GM23248 (cell line): ENCODE measurements at regions not wholly inside any gene's neighbourhood (a gene's known extent, or its start where the extent isn't known, plus 50 kb on each side); places are given as distances from the start of the nearest gene placed in this dataset.

Experiments
- DNase-seq: peaks from one replicate; pipeline ENCODE4 v3.0.0-alpha.2; 2015
- H2AFZ ChIP-seq: fragments of 200-600 bp; sonication (generic); 2 replicates; pipeline ENCODE4 v1.6.1; 2016; ENCODE audit warnings: antibody characterized with exemption
- H3F3A ChIP-seq: fragments of 200-600 bp; sonication (generic); 2 replicates; pipeline ENCODE4 v1.6.1; 2016; ENCODE audit warnings: mild to moderate bottlenecking, antibody characterized with exemption, mixed run types; ENCODE audit not compliant: insufficient read depth
- H3K27ac ChIP-seq: fragments of 200-600 bp; sonication (generic); 2 replicates; pipeline ENCODE4 v1.5.1; 2016; ENCODE audit warnings: mild to moderate bottlenecking
- H3K27me3 ChIP-seq: fragments of 200-600 bp; sonication (generic); replicated peaks from 2 replicates; pipeline ENCODE4 v1.6.1; 2016; ENCODE audit warnings: mild to moderate bottlenecking; ENCODE audit not compliant: insufficient read depth
- H3K36me3 ChIP-seq: fragments of 200-600 bp; sonication (generic); 2 replicates; pipeline ENCODE4 v1.6.1; 2016; ENCODE audit warnings: low read depth, mild to moderate bottlenecking
- H3K4me1 ChIP-seq: fragments of 200-600 bp; sonication (generic); 2 replicates; pipeline ENCODE4 v1.6.1; 2016; ENCODE audit warnings: mild to moderate bottlenecking; ENCODE audit not compliant: insufficient read depth
- H3K4me2 ChIP-seq: fragments of 200-600 bp; sonication (generic); one replicate; pipeline ENCODE4 v1.6.1; 2016; ENCODE audit warnings: mild to moderate bottlenecking; ENCODE audit not compliant: unreplicated experiment
- H3K4me3 ChIP-seq: fragments of 200-600 bp; sonication (generic); 2 replicates; pipeline ENCODE4 v1.5.1; 2016; ENCODE audit warnings: mild to moderate bottlenecking
- H3K79me2 ChIP-seq: fragments of 200-600 bp; sonication (generic); 2 replicates; pipeline ENCODE4 v1.6.1; 2016; ENCODE audit warnings: mild to moderate bottlenecking; ENCODE audit not compliant: insufficient read depth
- H3K9ac ChIP-seq: fragments of 200-600 bp; sonication (generic); 2 replicates; pipeline ENCODE4 v1.6.1; 2016; ENCODE audit warnings: mild to moderate bottlenecking
- H3K9me2 ChIP-seq: fragments of 200-600 bp; sonication (generic); 2 replicates; pipeline ENCODE4 v1.6.1; 2016; ENCODE audit warnings: mixed run types, mild to moderate bottlenecking, moderate library complexity; ENCODE audit not compliant: insufficient read depth
- H3K9me3 ChIP-seq: fragments of 200-600 bp; sonication (generic); one replicate; pipeline ENCODE4 v1.6.1; 2017; ENCODE audit warnings: low read depth
- H4K20me1 ChIP-seq: fragments of 200-600 bp; sonication (generic); 2 replicates; pipeline ENCODE4 v1.6.0; 2016; ENCODE audit not compliant: insufficient read depth
- EZH2 ChIP-seq: fragments of 200-600 bp; sonication (generic); IDR thresholded peaks from 2 replicates; pipeline ENCODE4 v1.6.1; 2018; ENCODE audit warnings: antibody characterized with exemption, mild to moderate bottlenecking; ENCODE audit not compliant: insufficient read depth, poor library complexity, severe bottlenecking
- EZH2phosphoT487 ChIP-seq: fragments of 200-600 bp; sonication (generic); IDR thresholded peaks from 2 replicates; pipeline ENCODE4 v1.6.1; 2018; ENCODE audit warnings: antibody characterized with exemption, moderate library complexity, mild to moderate bottlenecking, low read depth; ENCODE audit not compliant: insufficient read depth
- WGBS, 2 experiments: methylation state at CpG; one replicate each; pipeline ENCODE4 v1.1.6; 2015 to 2017; ENCODE audit warnings: low lambda C conversion rate in 2 of 2, low coverage in 1 of 2; ENCODE audit errors: missing lambda C conversion rate in 2 of 2; 5-methylcytosine and 5-hydroxymethylcytosine counted together
- in situ Hi-C: fragments of 300-500 bp; cut with MboI; formaldehyde crosslinking; loops from 2 replicates; pipeline ENCODE4 v1.15.0; 2020

DNA sequence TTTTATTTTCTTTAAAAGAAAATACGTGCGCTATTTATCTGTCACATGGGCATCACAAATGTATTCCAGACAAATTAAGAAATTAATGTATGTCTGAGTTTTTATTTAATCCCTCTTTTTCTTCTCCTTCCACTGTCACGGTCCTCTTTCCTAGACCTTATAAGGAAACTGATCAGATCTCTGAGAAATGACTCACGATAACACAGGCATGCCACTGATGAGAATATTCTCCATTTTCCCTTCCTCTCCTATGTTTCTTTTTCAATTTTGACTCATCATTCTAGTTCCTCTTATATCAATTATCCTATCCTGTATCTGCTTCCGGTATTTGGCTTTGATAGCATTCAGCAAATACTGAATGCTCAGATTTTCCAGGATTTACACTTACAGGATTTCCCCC is 121.8 kb downstream of the DSC3 start:
- TF ChIP-seq EZH2 (no peak), EZH2phosphoT487 (no peak)

DNA sequence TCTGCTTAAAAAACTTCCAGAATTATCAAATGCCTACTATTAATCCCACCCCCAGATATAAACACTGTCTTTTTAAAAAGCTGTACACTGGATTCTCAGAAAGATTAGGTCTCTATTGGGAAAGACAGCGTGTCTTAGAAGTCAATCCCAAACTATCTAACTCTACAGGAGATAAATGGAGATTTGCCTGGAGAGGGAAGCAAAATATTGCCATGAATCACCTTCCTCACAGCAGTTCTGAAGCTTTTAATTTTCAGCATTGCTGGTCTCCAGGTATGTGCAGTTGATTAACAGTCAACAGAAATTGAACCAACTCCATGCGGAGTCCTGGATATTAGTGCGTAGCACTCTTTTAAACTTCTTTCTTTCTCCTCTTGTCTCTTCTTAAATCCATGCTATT is 122.2 kb downstream of the DSC3 start:
- WGBS, 2 experiments: 30 to 37% methylated on average over 3 of the region's 3 CpGs
- H2AFZ ChIP-seq: no peak overlapping the region
- H3K79me2 ChIP-seq: no peaks in the 10 kb centered on the region
- no peak for TF ChIP-seq EZH2phosphoT487
- no peak for TF ChIP-seq EZH2
- H3K4me1 ChIP-seq: no peaks in the 10 kb centered on the region
- DNase-seq: no peak
- no peaks in the 10 kb centered on the region for H3K27me3 ChIP-seq
- no peaks in the 10 kb centered on the region for H3K9me3 ChIP-seq
- H3K36me3 ChIP-seq: no peaks in the 10 kb centered on the region
- no peak overlapping the region for H3K27ac ChIP-seq
- in situ Hi-C loops: no loop called here
- H3K4me3 ChIP-seq: no peak overlapping the region
- no peak overlapping the region for H3K4me2 ChIP-seq
- no peaks in the 10 kb centered on the region for H4K20me1 ChIP-seq
- no peak overlapping the region for H3K9ac ChIP-seq
- no peaks in the 10 kb centered on the region for H3F3A ChIP-seq
- H3K9me2 ChIP-seq: no peaks in the 10 kb centered on the region

More for the DNA sequence above, 121.8 kb downstream of the DSC3 start:
- H2AFZ ChIP-seq: no peak overlapping the region
- no peak overlapping the region for H3K4me3 ChIP-seq
- H3K4me2 ChIP-seq: no peak overlapping the region
- no peaks in the 10 kb centered on the region for H3K9me2 ChIP-seq
- in situ Hi-C loops: no loop called here
- no peaks in the 10 kb centered on the region for H3K9me3 ChIP-seq
- H3F3A ChIP-seq: no peaks in the 10 kb centered on the region
- no peak overlapping the region for H3K27ac ChIP-seq
- H3K36me3 ChIP-seq: no peaks in the 10 kb centered on the region
- H3K4me1 ChIP-seq: no peaks in the 10 kb centered on the region
- H3K9ac ChIP-seq: no peak overlapping the region
- H3K79me2 ChIP-seq: no peaks in the 10 kb centered on the region
- no peaks in the 10 kb centered on the region for H3K27me3 ChIP-seq
- DNase-seq: no peak
- 40 to 43% methylated on average over 5 of the region's 5 CpGs for WGBS, 2 experiments
- no peaks in the 10 kb centered on the region for H4K20me1 ChIP-seq

DNA sequence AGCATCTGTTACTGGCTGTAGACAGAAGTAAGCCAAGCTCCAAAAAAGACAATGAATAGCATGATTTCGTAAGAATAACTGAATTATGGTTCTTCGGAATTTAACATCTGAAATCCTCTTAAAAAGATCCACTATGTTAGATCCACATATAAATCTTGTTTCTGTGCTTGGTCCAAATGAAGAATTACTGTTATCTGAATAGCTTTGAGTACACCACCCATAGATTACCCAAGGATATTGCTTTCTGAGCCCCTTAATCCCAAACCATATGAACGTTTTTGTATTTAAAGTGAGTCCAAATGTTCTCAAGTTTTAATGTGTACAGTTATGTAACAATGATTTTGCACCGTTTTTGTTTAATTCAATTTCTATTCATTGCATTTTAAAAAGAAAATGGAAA is 124.9 kb downstream of the DSC3 start:
- Histone ChIP-seq H3K4me3 (no peak overlapping the region), H3K27ac (no peak overlapping the region), H3K79me2 (no peaks in the 10 kb centered on the region), H3K4me1 (no peaks in the 10 kb centered on the region), H3K36me3 (no peaks in the 10 kb centered on the region), H2AFZ (no peak overlapping the region), H3K27me3 (no peaks in the 10 kb centered on the region), H3K9ac (no peak overlapping the region), H3K9me3 (no peaks in the 10 kb centered on the region), H3K9me2 (no peaks in the 10 kb centered on the region), H4K20me1 (no peaks in the 10 kb centered on the region), H3F3A (no peaks in the 10 kb centered on the region), H3K4me2 (no peak overlapping the region)
- WGBS, 2 experiments: 11 to 14% methylated on average over 4 of the region's 4 CpGs
- no peak for DNase-seq
- in situ Hi-C loops: no loop called here
- TF ChIP-seq EZH2phosphoT487: no peak
- TF ChIP-seq EZH2: no peak

DNA sequence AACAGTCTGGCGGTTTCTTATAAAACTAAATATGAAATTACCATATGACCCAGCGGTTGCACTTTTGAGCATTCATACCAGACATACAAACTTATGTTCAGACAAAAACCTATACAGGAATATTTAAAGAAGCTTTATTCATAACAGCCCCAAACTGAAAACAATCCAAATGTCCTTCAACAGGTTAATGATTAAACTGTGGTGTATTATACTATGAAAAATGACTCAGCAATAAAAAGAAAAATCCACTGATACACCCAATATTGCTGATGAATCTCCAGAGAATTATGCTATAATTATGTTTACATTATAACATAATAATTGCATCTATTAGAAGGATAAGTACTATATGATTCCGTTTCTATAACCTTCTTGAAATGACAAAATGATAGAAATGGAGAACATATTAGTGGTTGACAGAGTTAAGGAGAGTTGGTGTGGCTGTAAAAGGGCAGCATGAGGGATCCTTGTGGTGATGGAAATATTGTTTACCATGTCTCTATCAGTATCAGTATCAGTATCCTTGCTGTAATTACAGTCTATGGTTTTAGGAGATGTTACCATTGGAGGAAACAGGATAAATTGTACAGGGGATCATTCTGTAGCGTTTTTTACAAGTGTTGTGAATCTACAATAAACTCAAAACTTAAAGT is 127.1 kb downstream of the DSC3 start:
- no peaks in the 10 kb centered on the region for H3K36me3 ChIP-seq
- H3K4me3 ChIP-seq: no peak overlapping the region
- DNase-seq: no peak
- H3F3A ChIP-seq: no peaks in the 10 kb centered on the region
- H3K27ac ChIP-seq: no peak overlapping the region
- H3K27me3 ChIP-seq: no peaks in the 10 kb centered on the region
- no peaks in the 10 kb centered on the region for H3K79me2 ChIP-seq
- H3K4me2 ChIP-seq: no peak overlapping the region
- no peaks in the 10 kb centered on the region for H3K4me1 ChIP-seq
- in situ Hi-C loops: no loop called here
- H4K20me1 ChIP-seq: no peaks in the 10 kb centered on the region
- WGBS, 2 experiments: 22 to 26% methylated on average over 4 of the region's 4 CpGs
- no peak overlapping the region for H3K9ac ChIP-seq
- no peak overlapping the region for H2AFZ ChIP-seq
- H3K9me3 ChIP-seq: no peaks in the 10 kb centered on the region
- no peaks in the 10 kb centered on the region for H3K9me2 ChIP-seq
- TF ChIP-seq EZH2 (no peak), EZH2phosphoT487 (no peak)

DNA sequence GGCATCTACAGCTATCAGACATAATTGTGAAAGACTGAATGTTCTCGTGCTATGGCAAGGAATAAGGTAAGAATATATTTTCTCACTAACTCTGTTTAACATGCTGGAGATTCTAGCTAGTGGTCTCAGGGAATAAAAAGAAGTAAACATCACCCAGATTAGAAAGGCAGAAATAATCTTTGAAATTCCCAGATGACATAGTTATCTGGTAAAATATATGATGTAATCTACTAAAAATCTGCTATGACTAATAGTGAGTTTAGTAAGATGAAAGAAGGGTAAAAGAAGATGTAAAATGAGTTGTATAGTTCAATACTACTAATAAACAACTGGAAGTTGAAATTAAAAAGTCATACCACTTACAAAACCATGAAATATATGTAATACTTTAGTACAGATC is 134.2 kb downstream of the DSC3 start:
- Histone ChIP-seq H3K27ac (no peak overlapping the region), H3K9ac (no peak overlapping the region), H2AFZ (no peak overlapping the region), H3K4me1 (no peaks in the 10 kb centered on the region), H3K27me3 (no peaks in the 10 kb centered on the region), H3K4me3 (no peak overlapping the region), H3K9me3 (no peaks in the 10 kb centered on the region), H3K79me2 (no peaks in the 10 kb centered on the region), H3K4me2 (no peak overlapping the region), H3K36me3 (no peaks in the 10 kb centered on the region), H3F3A (no peaks in the 10 kb centered on the region), H4K20me1 (no peaks in the 10 kb centered on the region), H3K9me2 (no peaks in the 10 kb centered on the region)
- DNase-seq: no peak
- WGBS, 2 experiments: 19 to 33% methylated on average over 1 of the region's 1 CpG
- TF ChIP-seq EZH2phosphoT487: no peak
- TF ChIP-seq EZH2: no peak
- in situ Hi-C loops: no loop called here
